Liver (tissue), 8 donors: ENCODE measurements at regions not wholly inside any gene's neighbourhood (a gene's known extent, or its start where the extent isn't known, plus 50 kb on each side); places are given as distances from the start of the nearest gene placed in this dataset.

Experiments used
- DNase-seq: peaks from one replicate; pipeline ENCODE4 v3.0.0-alpha.2; 2017; ENCODE audit warnings: low spot score
- H3K27ac ChIP-seq, 2 donors: one replicate each; pipeline ENCODE4 v1.7.0; 2013; ENCODE audit warnings: inconsistent platforms in 2 of 2, low read length in 2 of 2, control low read depth in 1 of 2, low read depth in 1 of 2, mild to moderate bottlenecking in 1 of 2
- H3K27me3 ChIP-seq, 4 donors: one replicate each; pipeline versions ENCODE4 v1.6.1 to v1.7.0; 2013; ENCODE audit warnings: low read length in 3 of 4, inconsistent platforms in 1 of 4, mild to moderate bottlenecking in 1 of 4, moderate library complexity in 1 of 4; ENCODE audit not compliant: control insufficient read depth in 4 of 4, insufficient read depth in 4 of 4
- H3K36me3 ChIP-seq, 4 donors: one replicate each; pipeline versions ENCODE4 v1.6.1 to v1.7.0; 2013; ENCODE audit warnings: low read length in 3 of 4, mild to moderate bottlenecking in 3 of 4, low read depth in 1 of 4, moderate library complexity in 1 of 4; ENCODE audit not compliant: control insufficient read depth in 4 of 4, insufficient read depth in 3 of 4
- H3K4me1 ChIP-seq, 4 donors: one replicate each; pipeline versions ENCODE4 v1.6.1 to v1.7.0; 2013; ENCODE audit warnings: low read length in 3 of 4, mild to moderate bottlenecking in 3 of 4, moderate library complexity in 1 of 4; ENCODE audit not compliant: control insufficient read depth in 4 of 4, insufficient read depth in 4 of 4
- H3K4me3 ChIP-seq, 3 donors: one replicate each; pipeline versions ENCODE4 v1.6.1 to v1.7.0; 2013; ENCODE audit warnings: low read length in 3 of 3, control low read depth in 1 of 3, low read depth in 1 of 3, mild to moderate bottlenecking in 1 of 3
- H3K9ac ChIP-seq, 2 donors: one replicate each; pipeline ENCODE4 v1.7.0; 2013; ENCODE audit warnings: low read length in 2 of 2, mild to moderate bottlenecking in 2 of 2, moderate library complexity in 2 of 2, control low read depth in 1 of 2, low read depth in 1 of 2
- H3K9me3 ChIP-seq, 4 donors: one replicate each; pipeline versions ENCODE4 v1.6.1 to v1.7.0; 2013; ENCODE audit warnings: low read length in 3 of 4; ENCODE audit not compliant: control insufficient read depth in 4 of 4
- EGR1 ChIP-seq, 2 donors: IDR thresholded peaks; 2 replicates each; pipeline ENCODE4 v1.6.1; 2016 to 2018; ENCODE audit warnings: antibody characterized with exemption in 2 of 2, low read depth in 2 of 2
- FOXA1 ChIP-seq: IDR thresholded peaks from 2 replicates; pipeline ENCODE4 v1.6.1; 2016; ENCODE audit warnings: antibody characterized with exemption
- FOXA2 ChIP-seq: IDR thresholded peaks from 2 replicates; pipeline ENCODE4 v1.6.1; 2016; ENCODE audit warnings: antibody characterized with exemption
- GABPA ChIP-seq, 2 donors: IDR thresholded peaks in 1 of 2; conservative IDR thresholded peaks in 1 of 2; 2 replicates each; pipeline ENCODE4 v1.6.1; 2016; ENCODE audit warnings: antibody characterized with exemption in 2 of 2, mild to moderate bottlenecking in 1 of 2, moderate library complexity in 1 of 2
- HNF4A ChIP-seq, 2 donors: conservative IDR thresholded peaks; 2 replicates each; pipeline ENCODE4 v1.6.1; 2016; ENCODE audit warnings: antibody characterized with exemption in 2 of 2, mild to moderate bottlenecking in 2 of 2
- HNF4G ChIP-seq: IDR thresholded peaks from 2 replicates; pipeline ENCODE4 v1.6.1; 2016; ENCODE audit warnings: antibody characterized with exemption
- MAX ChIP-seq: IDR thresholded peaks from 2 replicates; pipeline ENCODE4 v1.6.1; 2016; ENCODE audit warnings: antibody characterized with exemption
- NR2F2 ChIP-seq: IDR thresholded peaks from 2 replicates; pipeline ENCODE4 v1.6.1; 2016; ENCODE audit warnings: antibody characterized with exemption
- RAD21 ChIP-seq, 2 donors: IDR thresholded peaks; 2 replicates each; pipeline ENCODE4 v1.6.1; 2016; ENCODE audit warnings: antibody characterized with exemption in 2 of 2, mild to moderate bottlenecking in 2 of 2
- REST ChIP-seq: IDR thresholded peaks from 2 replicates; pipeline ENCODE4 v1.6.1; 2016; ENCODE audit warnings: antibody characterized with exemption, mild to moderate bottlenecking
- SP1 ChIP-seq: IDR thresholded peaks from 2 replicates; pipeline ENCODE4 v1.6.1; 2018; ENCODE audit warnings: antibody characterized with exemption, mild to moderate bottlenecking
- TAF1 ChIP-seq: conservative IDR thresholded peaks from 2 replicates; pipeline ENCODE4 v1.6.1; 2016; ENCODE audit warnings: antibody characterized with exemption, mild to moderate bottlenecking
- YY1 ChIP-seq: IDR thresholded peaks from 2 replicates; pipeline ENCODE4 v1.6.1; 2016; ENCODE audit warnings: antibody characterized with exemption, mild to moderate bottlenecking
- ZBTB33 ChIP-seq: IDR thresholded peaks from 2 replicates; pipeline ENCODE4 v1.6.1; 2016; ENCODE audit warnings: antibody characterized with exemption
- WGBS: extraction: QIAGEN DNeasy Blood & Tissue Kit; methylation state at CpG from one replicate; pipeline ENCODE4 v1.1.7; 2013; 5-methylcytosine and 5-hydroxymethylcytosine counted together
- TF ChIP-seq, protein P1 (sequence below): fragments of 150-350 bp; IDR thresholded peaks from 2 replicates; pipeline ENCODE4 v1.5.1; 2017; ENCODE audit warnings: improper control_type of control experiment, low read depth, low read length; ENCODE audit not compliant: missing input control
- TF ChIP-seq, protein P2 (sequence below): IDR thresholded peaks from 2 replicates; pipeline ENCODE4 v1.6.1; 2016; ENCODE audit warnings: antibody characterized with exemption
- donor health status: healthy.
- donor health status: healthy.
- donor health status: healthy.
- donor health status: healthy.
- donor health status: healthy.

- H3K27me3 ChIP-seq: no peaks in the 10 kb centered on the region
- H3K4me1 ChIP-seq: no peaks in the 10 kb centered on the region
- TF ChIP-seq GABPA (IDR thresholded peaks at IDR 0.05 in 1 of 2, conservative IDR thresholded peaks at IDR 0.05 in 1 of 2) (no peak), RAD21 (IDR thresholded peaks at IDR 0.05) (no peak), HNF4G (no peak), NR2F2 (no peak), REST (no peak), MAX (no peak), TAF1 (no peak), EGR1 (IDR thresholded peaks at IDR 0.05; ENCODE audit: low read depth in 2 of 2) (no peak), ZBTB33 (no peak), SP1 (no peak), FOXA1 (no peak), YY1 (no peak)
- TF ChIP-seq, protein P1, sequence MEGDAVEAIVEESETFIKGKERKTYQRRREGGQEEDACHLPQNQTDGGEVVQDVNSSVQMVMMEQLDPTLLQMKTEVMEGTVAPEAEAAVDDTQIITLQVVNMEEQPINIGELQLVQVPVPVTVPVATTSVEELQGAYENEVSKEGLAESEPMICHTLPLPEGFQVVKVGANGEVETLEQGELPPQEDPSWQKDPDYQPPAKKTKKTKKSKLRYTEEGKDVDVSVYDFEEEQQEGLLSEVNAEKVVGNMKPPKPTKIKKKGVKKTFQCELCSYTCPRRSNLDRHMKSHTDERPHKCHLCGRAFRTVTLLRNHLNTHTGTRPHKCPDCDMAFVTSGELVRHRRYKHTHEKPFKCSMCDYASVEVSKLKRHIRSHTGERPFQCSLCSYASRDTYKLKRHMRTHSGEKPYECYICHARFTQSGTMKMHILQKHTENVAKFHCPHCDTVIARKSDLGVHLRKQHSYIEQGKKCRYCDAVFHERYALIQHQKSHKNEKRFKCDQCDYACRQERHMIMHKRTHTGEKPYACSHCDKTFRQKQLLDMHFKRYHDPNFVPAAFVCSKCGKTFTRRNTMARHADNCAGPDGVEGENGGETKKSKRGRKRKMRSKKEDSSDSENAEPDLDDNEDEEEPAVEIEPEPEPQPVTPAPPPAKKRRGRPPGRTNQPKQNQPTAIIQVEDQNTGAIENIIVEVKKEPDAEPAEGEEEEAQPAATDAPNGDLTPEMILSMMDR: no peak
- TF ChIP-seq, protein P2, sequence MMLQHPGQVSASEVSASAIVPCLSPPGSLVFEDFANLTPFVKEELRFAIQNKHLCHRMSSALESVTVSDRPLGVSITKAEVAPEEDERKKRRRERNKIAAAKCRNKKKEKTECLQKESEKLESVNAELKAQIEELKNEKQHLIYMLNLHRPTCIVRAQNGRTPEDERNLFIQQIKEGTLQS: no peak
- DNase-seq: no peak
- H3K9me3 ChIP-seq: peaks cover 0 to 5% (median 0%) of the 10 kb centered on the region in 4 donors
- no peaks in the 10 kb centered on the region for H3K36me3 ChIP-seq
- H3K9ac ChIP-seq: no peak overlapping the region
- no peak overlapping the region for H3K27ac ChIP-seq
- H3K4me3 ChIP-seq: no peak overlapping the region
- 83% methylated on average over 6 of the region's 6 CpGs for WGBS
These were observed 253.2 kb upstream of the IRX5 start for GRCh38 chr16:54677308-54677950.

GRCh38 chr16:54673313-54673712 lies 257.4 kb upstream of the IRX5 start:
- 90% methylated on average over 1 of the region's 1 CpG for WGBS
- no peak overlapping the region for H3K4me3 ChIP-seq
- TF ChIP-seq TAF1 (no peak), MAX (no peak), HNF4A (conservative IDR thresholded peaks at IDR 0.05) (no peak), YY1 (no peak), FOXA2 (no peak), EGR1 (IDR thresholded peaks at IDR 0.05; ENCODE audit: low read depth in 2 of 2) (no peak), REST (no peak)
- TF ChIP-seq, protein P1: no peak

More at GRCh38 chr16:54673313-54673712, 257.4 kb upstream of the IRX5 start:
- Histone ChIP-seq H3K36me3 (no peaks in the 10 kb centered on the region), H3K9me3 (peaks cover 0 to 5% (median 2%) of the 10 kb centered on the region in 4 donors), H3K4me1 (no peaks in the 10 kb centered on the region), H3K27me3 (no peaks in the 10 kb centered on the region), H3K27ac (no peak overlapping the region), H3K9ac (no peak overlapping the region)
- DNase-seq: no peak
